Cerebellar cortex (tissue), 1 donor: ENCODE measurements at regions not wholly inside any gene's neighbourhood (a gene's known extent, or its start where the extent isn't known, plus 50 kb on each side); places are given as distances from the start of the nearest gene placed in this dataset.

ENCODE experiments used
- DNase-seq: peaks from one replicate; pipeline ENCODE4 v3.0.0-alpha.2; 2015; ENCODE audit warnings: low spot score

GRCh38 chr4:140316799-140317198, 56.6 kb upstream of the SCOC start:
- DNase-seq: no peak

- DNase-seq: no peak
Measured at GRCh38 chr4:140315970-140316369, 57.5 kb upstream of the SCOC start.

GRCh38 chr4:140315438-140315837, 58.0 kb upstream of the SCOC start:
- DNase-seq: no peak

GRCh38 chr4:140315019-140315418, 58.4 kb upstream of the SCOC start:
- no peak for DNase-seq

- no peak for DNase-seq
Measured at GRCh38 chr4:140312100-140312499, 61.3 kb upstream of the SCOC start.

- DNase-seq: no peak
Measured at GRCh38 chr4:140311257-140311835, 62.1 kb upstream of the SCOC start.

- no peak for DNase-seq
Measured at GRCh38 chr4:140309124-140309870, 64.1 kb upstream of the SCOC start.

GRCh38 chr4:140308366-140309123, 64.9 kb upstream of the SCOC start:
- no peak for DNase-seq

GRCh38 chr4:140305053-140305452, 68.4 kb upstream of the SCOC start:
- no peak for DNase-seq

- no peak for DNase-seq
Measured at GRCh38 chr4:140304346-140304745, 69.1 kb upstream of the SCOC start.

- DNase-seq: no peak
Measured at GRCh38 chr4:140302151-140302859, 71.1 kb upstream of the SCOC start.

- DNase-seq: no peak
Measured at GRCh38 chr4:140300271-140300970, 73.0 kb upstream of the SCOC start.

- peak; percentile 83 for DNase-seq
Measured at GRCh38 chr4:140298001-140298400, 75.4 kb upstream of the SCOC start.

- peak; percentile 59 for DNase-seq
Measured at GRCh38 chr4:140297221-140297570, 76.2 kb upstream of the SCOC start.

- peak; percentile 93 for DNase-seq
Measured at GRCh38 chr4:140296335-140297220, 76.9 kb upstream of the SCOC start.

GRCh38 chr4:140293979-140294378, 79.5 kb upstream of the SCOC start:
- no peak for DNase-seq

GRCh38 chr4:140291259-140291658, 82.2 kb upstream of the SCOC start:
- no peak for DNase-seq

GRCh38 chr4:140289486-140289885, 84.0 kb upstream of the SCOC start:
- DNase-seq: peak; percentile 57

GRCh38 chr4:140286456-140286855, 87.0 kb upstream of the SCOC start:
- peak; percentile 61 for DNase-seq

- DNase-seq: no peak
Measured at GRCh38 chr4:140284456-140284855, 89.0 kb upstream of the SCOC start.
